GM19035 (cell line): ENCODE measurements at regions not wholly inside any gene's neighbourhood (a gene's known extent, or its start where the extent isn't known, plus 50 kb on each side); places are given as distances from the start of the nearest gene placed in this dataset.

Experiments
- ATAC-seq: cut with Tn5 transposase; IDR thresholded peaks from one replicate; pipeline ENCODE4 v1.9.1; 2021; ENCODE audit not compliant: unreplicated experiment

DNA sequence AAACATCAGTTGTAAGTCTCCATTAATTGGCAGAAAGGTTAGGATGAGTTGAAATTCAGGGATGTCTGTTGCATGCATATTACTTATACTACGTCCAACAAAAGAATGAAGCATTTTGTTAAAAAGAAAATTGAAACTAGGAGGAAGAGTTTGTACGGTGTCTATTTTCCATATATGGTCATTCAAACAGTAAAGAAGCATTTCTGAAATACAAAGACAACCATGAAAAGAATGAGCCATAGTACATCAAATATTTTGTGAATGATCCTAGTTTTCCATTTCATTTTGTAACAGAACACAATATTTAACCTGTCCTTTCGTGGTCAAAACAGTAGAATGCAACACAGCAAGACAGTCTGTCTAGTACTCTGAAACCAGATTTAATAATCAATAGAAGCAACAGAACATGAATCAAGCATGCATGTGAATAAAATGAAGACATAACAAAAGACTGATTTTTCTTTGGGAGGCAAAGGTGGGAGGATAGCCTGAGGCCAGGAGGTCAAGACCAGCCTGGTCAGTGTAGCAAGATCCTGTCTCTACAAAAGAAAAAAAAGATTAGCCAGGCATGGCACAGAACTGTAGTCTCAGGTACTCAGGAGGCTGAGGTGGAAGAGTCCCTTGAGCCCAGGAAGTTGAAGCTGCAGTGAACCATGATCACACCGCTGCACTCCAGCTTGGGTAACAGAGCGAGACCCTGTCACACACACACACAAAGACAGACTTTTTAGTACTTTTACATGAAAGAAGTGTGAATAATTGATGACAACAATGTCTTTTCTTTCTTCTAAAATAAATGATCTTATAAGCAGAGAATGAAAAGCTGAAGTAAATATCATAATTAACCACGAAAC lies 156.0 kb downstream of the LRIG3 start:
- ATAC-seq = no peak

DNA sequence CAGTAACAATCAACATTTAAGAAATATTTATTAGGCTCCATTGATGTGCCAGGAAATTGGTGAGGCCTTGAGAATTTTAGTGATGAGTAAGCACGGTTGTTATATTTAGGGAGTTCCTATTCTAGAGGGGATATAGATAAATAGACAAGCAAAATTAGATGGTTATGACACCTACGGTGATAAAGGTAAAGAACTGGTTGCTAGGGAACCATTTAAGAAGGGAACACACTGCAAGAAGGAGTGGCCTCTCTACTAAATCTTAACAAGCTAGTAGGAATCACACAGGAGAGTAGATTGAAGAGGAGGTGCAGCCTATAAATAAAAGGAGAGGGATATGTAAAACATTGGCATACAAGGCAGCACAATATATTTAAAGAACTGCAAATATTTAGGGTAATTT lies 155.2 kb downstream of the LRIG3 start:
- ATAC-seq = no peak

DNA sequence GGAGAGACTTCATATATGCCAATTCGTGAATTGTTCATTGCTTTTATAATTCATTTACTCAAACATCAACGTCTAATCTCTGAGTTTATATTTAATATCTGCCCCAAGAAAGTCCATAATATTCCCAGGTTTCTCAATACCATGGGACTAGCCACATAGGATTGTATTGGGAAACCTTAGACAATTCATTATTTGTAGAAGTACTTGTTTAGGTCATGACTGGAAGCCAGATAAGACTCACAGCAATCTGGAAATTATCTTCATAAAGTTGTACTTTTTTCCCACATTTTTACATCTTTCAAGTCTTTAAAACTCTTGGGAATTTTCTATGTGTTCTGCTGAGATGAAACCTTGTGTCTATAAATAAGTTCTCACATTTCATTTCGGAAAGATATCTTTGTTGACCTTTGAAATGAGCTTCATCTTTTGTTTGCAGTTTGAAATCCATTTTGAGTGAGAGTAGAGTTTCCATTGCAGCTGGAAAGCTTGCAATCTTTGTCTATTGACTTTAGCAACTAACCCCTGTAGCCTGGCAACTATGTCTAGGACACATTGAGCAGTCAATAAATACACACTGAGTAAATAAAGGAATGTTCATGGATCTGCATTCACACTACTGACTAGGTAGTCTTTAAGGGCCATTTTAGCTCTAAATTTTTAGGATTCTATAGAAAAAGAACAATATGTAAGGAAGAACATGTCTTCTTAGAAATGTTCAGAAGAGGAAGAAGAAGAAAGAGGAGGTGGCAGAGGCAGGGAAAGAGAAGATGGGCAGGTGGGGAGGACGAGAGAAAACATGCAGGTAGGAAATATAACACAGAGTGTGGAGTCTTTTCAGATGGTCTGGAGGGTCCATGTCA lies 154.4 kb downstream of the LRIG3 start:
- no peak for ATAC-seq

DNA sequence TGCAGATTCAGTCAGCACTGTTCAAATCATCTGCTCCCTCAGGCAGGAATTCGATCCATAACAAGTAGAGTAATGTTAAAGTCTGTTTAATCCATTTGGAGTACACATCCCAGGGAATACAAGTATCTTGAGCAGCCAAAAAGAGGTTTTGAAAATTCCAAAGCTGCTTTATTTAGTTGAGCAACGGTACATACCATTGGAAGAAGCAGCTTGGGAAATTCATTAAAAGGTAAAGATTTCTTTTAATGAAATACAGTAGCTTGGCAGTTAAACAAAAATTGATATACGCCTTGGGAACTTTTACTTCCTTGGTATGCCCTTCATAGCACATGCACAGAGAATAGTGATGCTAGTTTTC lies 153.8 kb downstream of the LRIG3 start:
- ATAC-seq = no peak

DNA sequence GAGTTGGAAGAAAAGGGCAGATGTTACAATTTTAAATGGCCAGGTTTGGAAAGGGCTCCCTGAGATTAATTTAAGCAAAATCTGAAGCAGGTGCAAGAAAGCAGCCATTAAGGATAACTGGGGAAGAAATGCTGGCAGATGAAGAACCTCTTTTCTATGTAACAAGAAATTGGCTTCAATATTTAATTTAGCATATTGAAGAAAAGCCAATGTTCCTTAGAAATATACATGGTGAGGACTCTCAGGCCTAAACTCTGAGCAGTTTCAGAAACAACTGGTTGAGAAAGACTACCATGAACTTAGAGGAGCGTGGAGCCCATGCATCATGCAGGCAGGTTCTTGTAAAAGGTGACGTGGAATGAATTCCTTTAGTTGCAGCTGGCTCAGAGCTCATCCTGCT lies 152.8 kb downstream of the LRIG3 start:
- ATAC-seq = no peak

DNA sequence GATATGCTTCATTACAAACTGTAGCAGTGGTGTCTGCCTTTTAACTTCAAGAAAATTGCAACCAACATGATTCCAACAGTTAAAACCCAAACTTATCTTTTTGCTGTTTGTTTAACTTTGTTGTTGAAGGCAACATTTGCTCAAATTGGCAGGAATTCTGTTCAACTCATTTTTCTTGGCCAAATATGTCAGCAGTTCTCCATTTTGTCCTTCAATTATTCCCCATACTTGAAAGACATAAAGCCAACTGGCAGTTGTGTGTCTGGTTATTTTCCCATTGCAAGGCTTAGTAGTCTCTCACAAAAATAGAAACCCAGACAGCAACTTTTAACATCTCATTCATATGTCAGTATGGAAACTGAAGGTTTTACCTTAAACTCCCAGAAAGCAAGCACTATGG lies 146.3 kb downstream of the LRIG3 start:
- no peak for ATAC-seq

DNA sequence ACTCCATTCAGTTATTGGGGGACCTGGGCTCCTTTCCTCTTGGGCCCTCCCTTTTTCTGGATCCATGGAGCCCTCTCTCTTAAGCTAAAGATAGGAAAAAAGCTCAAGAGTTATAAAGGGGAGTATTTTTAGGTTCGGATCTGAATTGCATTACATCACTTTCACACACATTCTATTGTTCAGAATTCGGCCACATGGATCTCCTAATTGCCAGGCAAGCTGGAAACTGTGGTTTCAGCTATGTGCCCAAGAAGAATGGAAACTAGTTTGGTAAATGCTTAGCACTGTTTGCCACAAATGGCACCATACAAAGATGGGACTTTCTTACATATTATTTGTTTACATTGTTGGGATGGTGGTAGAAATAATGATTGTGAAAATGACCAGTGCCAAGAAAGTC lies 145.6 kb downstream of the LRIG3 start:
- ATAC-seq = no peak

DNA sequence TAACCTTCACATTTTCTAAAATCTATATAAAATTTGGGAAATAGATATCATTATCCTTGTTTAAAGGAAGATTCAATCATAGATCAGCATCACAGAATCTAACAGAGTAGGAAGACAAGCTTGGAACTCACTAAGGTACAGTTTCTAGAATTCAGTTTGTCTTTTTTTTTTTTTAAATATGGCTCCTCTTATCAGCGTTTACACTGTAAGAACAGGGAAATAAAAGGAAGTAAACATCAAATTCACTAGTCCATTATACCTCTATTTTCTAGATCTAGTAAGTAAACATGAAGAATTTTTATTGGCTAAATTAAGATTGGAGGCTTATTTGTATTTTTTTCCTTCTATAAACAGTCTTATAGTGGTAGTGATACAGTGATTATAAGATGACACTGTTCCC lies 144.9 kb downstream of the LRIG3 start:
- ATAC-seq = no peak

DNA sequence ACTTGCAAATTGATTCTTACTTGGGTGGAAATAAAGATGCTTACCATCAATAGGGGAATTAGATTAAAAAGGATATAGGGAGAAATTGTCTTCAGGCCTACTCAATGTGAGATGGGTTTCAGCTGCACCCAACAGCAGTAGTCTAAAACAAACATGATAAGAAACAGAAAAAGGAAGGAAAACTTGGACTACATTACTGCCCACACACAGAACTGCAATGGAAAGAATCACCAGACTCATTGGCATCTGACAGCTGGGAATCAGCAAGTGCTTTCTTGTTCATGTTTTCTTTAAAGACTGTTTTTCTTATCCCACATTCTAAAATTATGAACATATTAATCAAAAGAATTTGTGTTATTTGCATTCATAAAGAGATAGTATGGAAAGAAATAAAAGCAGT lies 144.2 kb downstream of the LRIG3 start:
- no peak for ATAC-seq

DNA sequence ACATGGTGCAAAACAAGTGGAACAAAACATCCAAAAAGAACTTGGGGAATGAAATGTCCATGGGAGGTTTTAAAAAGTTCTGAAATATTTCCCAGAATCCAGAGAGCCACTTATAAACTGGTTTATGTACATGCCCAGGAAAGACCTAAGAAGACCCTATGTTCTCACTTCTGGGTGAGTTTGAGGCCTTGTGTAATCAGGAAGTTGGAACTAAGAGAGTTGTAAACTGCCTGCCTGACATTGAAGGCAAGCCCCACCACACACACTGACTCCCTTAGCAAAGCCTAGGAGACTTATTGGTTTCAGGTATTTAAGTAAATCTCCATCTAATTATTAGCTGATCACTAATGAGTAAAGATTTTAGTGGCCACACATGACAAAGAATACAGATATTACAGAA lies 142.5 kb downstream of the LRIG3 start:
- ATAC-seq = no peak

DNA sequence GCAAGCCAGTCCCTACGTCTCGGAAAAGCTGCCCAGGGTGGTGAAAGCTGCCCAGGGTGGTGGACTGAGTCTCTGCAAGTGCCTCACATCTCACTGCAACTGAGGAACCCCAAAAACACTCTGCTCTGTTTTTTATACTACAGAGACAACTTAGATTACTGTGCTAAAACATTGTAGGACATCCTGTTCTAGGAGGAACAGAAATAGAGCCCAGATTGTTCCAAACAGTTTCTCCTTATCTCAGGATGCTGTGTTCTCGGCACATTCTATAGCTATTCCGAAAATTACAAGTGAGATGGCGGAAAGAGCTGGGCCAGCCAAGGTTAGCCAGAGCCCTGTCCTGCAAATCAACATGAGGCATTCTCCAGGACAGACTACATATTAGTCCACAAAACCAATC lies 138.7 kb downstream of the LRIG3 start:
- ATAC-seq = no peak

DNA sequence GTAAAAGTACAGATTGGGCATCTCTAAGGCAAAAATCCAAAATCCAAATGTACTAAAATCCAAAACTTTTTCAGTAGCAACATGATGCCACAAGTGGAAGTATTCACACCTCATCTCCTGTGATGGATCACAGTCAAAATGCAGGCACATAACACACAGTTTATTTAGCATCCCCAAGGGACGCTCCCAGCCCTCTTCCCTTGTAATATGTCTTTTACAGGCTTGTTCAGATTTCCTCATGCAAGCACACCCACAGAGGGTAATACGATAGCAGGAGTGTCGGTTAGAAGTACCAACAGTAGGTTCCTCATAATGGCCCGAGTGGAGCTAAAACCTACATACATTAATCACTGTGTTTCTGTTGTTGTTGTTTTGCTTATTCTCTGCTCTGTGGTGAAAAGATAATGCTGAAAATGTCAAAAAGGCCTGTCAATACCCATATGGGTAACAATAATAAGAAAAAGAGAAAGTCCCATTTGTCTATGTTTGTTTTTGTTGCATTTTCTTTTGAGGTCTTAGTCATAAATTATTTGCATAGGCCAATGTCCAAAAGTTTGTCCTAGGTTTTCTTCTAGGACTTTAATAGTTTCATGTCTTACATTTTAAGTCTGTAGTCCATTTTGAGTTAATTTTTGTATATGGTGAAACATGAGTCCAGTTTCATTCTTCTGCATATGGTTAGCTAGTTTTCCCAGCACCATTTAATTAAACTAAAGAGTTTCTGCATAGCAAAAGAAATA lies 133.1 kb downstream of the LRIG3 start:
- ATAC-seq = no peak

DNA sequence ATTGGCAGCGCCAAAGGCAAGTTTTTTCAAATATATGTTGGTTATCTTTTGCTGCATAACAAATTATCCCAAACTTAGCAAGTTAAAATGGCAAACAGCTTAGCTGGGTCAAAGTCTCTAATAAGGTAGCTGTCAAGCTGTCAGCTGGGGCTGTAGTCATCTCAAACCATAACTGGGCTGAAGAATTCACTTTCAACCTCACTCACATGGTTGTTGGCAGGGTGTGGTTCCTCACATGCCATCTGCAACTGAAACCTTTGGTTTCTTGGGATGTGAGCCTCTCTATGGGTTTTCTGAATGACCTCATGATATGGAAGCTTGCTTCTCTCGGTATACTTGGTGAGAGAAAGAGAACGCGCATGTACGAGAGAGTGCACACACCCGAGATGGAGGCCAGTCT lies 125.4 kb downstream of the LRIG3 start:
- no peak for ATAC-seq

DNA sequence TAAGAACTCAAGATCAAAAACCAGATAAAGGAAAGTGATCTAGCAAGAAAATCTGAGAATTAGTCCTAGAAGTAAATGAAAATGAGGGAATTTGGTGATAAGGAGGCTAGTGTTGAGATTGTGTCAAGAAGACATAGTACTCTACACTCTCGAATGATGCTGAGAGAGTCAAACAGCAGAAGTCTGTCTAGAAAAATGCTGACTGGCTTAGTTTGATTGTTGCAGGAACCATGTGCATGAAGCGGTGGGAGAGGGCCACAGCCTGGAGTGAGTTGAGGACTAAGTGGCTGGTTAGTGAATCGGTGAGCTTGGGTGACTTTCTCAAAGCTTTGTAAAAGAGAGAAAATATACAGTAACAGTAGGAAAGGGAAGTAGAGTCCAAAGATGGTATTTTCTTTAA lies 124.5 kb downstream of the LRIG3 start:
- ATAC-seq = no peak

DNA sequence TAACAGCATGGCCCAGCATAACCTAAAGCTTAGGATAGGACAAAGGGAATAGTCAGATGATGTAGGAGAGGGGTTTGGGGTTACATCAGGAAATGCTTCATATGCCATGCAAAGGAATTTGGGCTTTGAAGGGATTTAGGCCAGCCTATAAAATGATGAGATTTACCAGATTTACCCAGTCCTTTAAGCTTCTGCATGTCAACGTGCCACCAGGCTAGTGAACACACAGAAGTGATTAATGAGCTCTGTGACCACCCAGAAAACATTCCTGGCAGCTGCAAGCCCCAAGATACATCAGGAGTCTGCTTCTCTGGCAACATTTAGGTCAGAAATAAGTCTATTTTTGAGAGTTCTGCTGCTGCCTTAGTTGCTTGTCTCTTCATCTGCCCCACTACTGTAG lies 118.3 kb downstream of the LRIG3 start:
- ATAC-seq = no peak

DNA sequence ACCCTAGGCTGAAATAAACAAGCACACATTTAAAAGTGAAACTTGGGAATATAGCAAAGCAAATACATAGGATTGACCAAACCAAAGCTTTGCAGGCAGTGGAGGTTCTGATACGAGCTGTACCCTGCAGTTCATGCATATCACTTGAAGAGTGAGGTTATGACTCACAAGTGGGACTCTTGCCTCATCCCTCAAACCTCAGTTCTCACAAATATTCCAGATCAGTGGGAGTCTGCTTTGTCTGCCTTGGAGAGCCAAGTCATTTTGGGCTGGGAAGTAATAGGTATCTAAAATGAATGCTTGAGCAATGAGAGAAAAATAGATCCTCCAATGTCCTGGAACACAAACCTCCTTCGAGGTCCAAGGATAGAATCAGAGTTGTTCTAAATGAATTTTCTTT lies 116.4 kb downstream of the LRIG3 start:
- no peak for ATAC-seq

DNA sequence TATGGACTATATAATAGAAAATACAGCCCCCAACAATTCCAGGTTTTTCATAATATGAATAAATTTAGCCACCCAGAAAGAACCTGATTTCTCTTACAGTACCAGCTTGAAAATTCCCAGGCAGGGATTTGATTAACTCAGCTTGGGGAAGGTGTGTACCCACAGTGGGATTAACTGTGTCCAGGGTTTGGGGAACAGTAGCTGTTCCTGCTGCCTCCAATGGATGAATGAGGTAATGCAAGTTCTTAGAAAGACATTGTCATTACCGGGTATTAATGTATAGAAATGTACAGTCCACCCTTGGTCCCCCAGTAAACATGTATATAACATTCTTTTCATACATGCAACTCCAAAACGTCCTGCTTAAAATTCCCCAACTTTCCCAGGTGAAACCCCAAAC lies 115.6 kb downstream of the LRIG3 start:
- peak; percentile 68 for ATAC-seq

DNA sequence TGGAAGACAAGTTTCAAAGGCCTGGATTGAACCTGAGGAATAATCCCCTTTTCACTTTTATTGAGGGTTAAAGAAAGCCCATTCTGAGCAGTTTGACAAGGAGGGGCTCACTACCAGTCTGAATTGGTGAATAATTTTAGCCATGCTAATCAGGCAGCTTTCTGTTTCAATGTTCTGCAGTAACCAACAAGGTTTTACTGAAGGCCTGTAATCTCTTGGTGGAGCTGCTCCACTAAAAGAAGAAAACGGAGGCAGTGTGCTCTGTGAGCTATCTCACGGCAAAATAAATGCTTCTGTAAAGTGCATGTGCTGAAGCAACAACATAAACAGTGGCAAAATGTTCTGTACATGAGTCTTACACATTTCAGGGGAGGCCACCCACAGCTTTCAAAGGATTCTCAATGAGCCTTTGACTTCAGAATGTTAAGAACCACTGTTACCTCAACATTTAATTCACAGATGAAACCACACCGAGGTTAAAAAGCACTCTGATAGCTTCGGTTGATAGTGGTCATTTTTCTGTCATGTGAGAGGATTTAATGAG lies 111.2 kb downstream of the LRIG3 start:
- ATAC-seq = no peak

DNA sequence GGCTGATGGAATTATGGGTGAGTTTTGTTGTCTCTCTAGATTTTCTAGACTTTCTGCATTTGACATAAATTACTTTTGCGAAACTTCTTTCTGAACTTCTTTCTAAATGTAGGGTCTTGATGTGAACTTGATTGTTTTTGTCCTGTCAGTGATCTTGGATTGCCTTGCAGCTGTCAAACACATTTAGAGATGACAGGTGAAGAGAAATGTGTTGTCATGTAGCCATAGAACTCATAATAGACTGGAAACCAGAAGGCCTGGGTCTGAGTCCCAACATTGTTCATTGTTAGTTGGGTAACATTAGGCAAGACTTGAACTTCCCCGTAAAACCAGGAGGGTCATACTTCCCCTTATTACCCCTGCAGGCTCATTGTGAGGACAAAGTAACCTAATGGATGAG lies 109.0 kb downstream of the LRIG3 start:
- ATAC-seq = no peak

DNA sequence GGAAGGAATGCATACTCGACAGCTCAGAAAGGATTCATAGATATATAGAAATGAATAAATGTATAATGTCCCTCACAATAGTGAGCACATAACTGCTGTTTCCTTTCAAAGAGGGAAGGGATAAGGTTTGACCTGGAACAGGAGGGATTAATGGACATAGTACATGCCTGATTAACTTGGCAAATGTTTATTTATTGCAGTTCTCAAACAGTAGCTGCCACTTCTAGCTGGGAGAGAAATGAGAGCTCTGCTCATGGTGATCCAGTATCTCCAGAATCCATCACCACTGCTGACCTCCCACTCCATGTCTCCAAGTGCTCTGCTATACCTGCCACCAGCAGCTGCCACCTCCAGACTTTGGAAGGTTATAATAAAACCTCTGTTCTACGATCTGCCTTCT lies 108.1 kb downstream of the LRIG3 start:
- no peak for ATAC-seq

DNA sequence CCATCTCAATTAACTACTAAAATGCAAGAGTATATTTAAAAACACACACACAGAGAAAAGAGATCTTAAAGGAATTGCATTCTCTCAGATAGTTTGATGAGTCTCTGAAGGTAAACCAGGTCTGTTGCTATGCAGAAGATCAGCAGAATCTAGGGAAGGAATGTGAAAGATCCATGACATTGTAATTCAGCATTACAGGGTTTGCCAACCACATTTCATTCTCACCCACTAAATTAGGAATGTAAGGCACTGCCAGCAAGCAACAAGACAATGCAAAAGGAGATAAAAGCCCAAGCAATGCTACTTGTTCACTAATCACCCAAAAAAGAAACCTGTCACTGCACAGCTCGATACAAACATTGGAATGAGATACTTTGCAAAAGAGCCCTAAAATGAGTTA lies 106.3 kb downstream of the LRIG3 start:
- ATAC-seq = no peak
